Skeletal muscle tissue (tissue), 3 donors: ENCODE measurements at regions not wholly inside any gene's neighbourhood (a gene's known extent, or its start where the extent isn't known, plus 50 kb on each side); places are given as distances from the start of the nearest gene placed in this dataset.

Source experiments
- H3K27ac ChIP-seq: one replicate; pipeline ENCODE4 v1.7.0; 2013; ENCODE audit warnings: mild to moderate bottlenecking, low read depth, low read length, inconsistent platforms
- H3K27me3 ChIP-seq, 3 donors: one replicate each; pipeline ENCODE4 v1.7.0; 2013; ENCODE audit warnings: low read length in 3 of 3; ENCODE audit not compliant: control insufficient read depth in 3 of 3, insufficient read depth in 3 of 3
- H3K36me3 ChIP-seq, 3 donors: one replicate each; pipeline ENCODE4 v1.7.0; 2013; ENCODE audit warnings: low read length in 3 of 3; ENCODE audit not compliant: control insufficient read depth in 3 of 3, insufficient read depth in 3 of 3
- H3K4me1 ChIP-seq, 3 donors: one replicate each; pipeline ENCODE4 v1.7.0; 2013; ENCODE audit warnings: low read length in 3 of 3, mild to moderate bottlenecking in 3 of 3; ENCODE audit not compliant: control insufficient read depth in 3 of 3, insufficient read depth in 3 of 3
- H3K4me3 ChIP-seq, 3 donors: one replicate each; pipeline ENCODE4 v1.7.0; 2013; ENCODE audit warnings: low read length in 3 of 3
- H3K9ac ChIP-seq, 3 donors: one replicate each; pipeline ENCODE4 v1.7.0; 2013; ENCODE audit warnings: low read length in 3 of 3, mild to moderate bottlenecking in 3 of 3, moderate library complexity in 2 of 3, low read depth in 1 of 3
- H3K9me3 ChIP-seq, 3 donors: one replicate each; pipeline ENCODE4 v1.7.0; 2013; ENCODE audit warnings: low read length in 3 of 3; ENCODE audit not compliant: control insufficient read depth in 3 of 3
- donor health status: Osteomylitis.

GRCh38 chr13:76797361-76797760, 88.8 kb downstream of the KCTD12 start:
- H3K36me3 ChIP-seq, result no peaks in the 10 kb centered on the region
- H3K27ac ChIP-seq, result no peak overlapping the region
- H3K9me3 ChIP-seq, result no peaks in the 10 kb centered on the region
- H3K4me1 ChIP-seq, result peaks cover 0 to 5% (median 0%) of the 10 kb centered on the region in 3 donors
- H3K27me3 ChIP-seq, result no peaks in the 10 kb centered on the region
- no peak overlapping the region for H3K4me3 ChIP-seq
- no peak overlapping the region for H3K9ac ChIP-seq

GRCh38 chr13:76796851-76797250, 89.4 kb downstream of the KCTD12 start:
- Histone ChIP-seq H3K36me3 (no peaks in the 10 kb centered on the region), H3K27ac (no peak overlapping the region), H3K27me3 (no peaks in the 10 kb centered on the region)

GRCh38 chr13:76795701-76796695, 90.2 kb downstream of the KCTD12 start:
- Histone ChIP-seq H3K9me3 (no peaks in the 10 kb centered on the region), H3K27ac (no peak overlapping the region), H3K9ac (no peak overlapping the region), H3K4me1 (peaks cover 0 to 5% (median 3%) of the 10 kb centered on the region in 3 donors), H3K36me3 (no peaks in the 10 kb centered on the region), H3K4me3 (no peak overlapping the region), H3K27me3 (no peaks in the 10 kb centered on the region)

More at GRCh38 chr13:76796851-76797250, 89.4 kb downstream of the KCTD12 start:
- Histone ChIP-seq H3K9me3 (no peaks in the 10 kb centered on the region), H3K9ac (no peak overlapping the region), H3K4me1 (peaks cover 0 to 5% (median 0%) of the 10 kb centered on the region in 3 donors), H3K4me3 (no peak overlapping the region)

- H3K27ac ChIP-seq, result peak overlapping the region; percentile 27
- H3K4me1 ChIP-seq, result peaks cover 0 to 13% (median 4%) of the 10 kb centered on the region in 3 donors
- H3K9me3 ChIP-seq, result no peaks in the 10 kb centered on the region
- no peak overlapping the region for H3K4me3 ChIP-seq
- no peaks in the 10 kb centered on the region for H3K27me3 ChIP-seq
- H3K9ac ChIP-seq, result no peak overlapping the region
- H3K36me3 ChIP-seq, result no peaks in the 10 kb centered on the region
These were observed 93.4 kb downstream of the KCTD12 start for GRCh38 chr13:76792731-76793347.

GRCh38 chr13:76790980-76791819, 95.0 kb downstream of the KCTD12 start:
- Histone ChIP-seq H3K27ac (no peak overlapping the region), H3K4me3 (no peak overlapping the region)

GRCh38 chr13:76790526-76790925, 95.7 kb downstream of the KCTD12 start:
- Histone ChIP-seq H3K9ac (no peak overlapping the region), H3K27ac (no peak overlapping the region), H3K4me3 (no peak overlapping the region)

More at GRCh38 chr13:76790980-76791819, 95.0 kb downstream of the KCTD12 start:
- Histone ChIP-seq H3K36me3 (no peaks in the 10 kb centered on the region), H3K4me1 (peaks cover 0 to 13% (median 4%) of the 10 kb centered on the region in 3 donors), H3K9me3 (no peaks in the 10 kb centered on the region), H3K9ac (no peak overlapping the region), H3K27me3 (no peaks in the 10 kb centered on the region)

GRCh38 chr13:76783798-76784197, 102.4 kb downstream of the KCTD12 start:
- Histone ChIP-seq H3K4me3 (no peak overlapping the region), H3K9ac (no peak overlapping the region), H3K27me3 (no peaks in the 10 kb centered on the region), H3K9me3 (no peaks in the 10 kb centered on the region), H3K4me1 (no peaks in the 10 kb centered on the region), H3K27ac (no peak overlapping the region), H3K36me3 (no peaks in the 10 kb centered on the region)

More at GRCh38 chr13:76790526-76790925, 95.7 kb downstream of the KCTD12 start:
- H3K9me3 ChIP-seq, result no peaks in the 10 kb centered on the region
- H3K4me1 ChIP-seq, result peaks cover 0 to 13% (median 4%) of the 10 kb centered on the region in 3 donors
- no peaks in the 10 kb centered on the region for H3K27me3 ChIP-seq
- H3K36me3 ChIP-seq, result no peaks in the 10 kb centered on the region

- Histone ChIP-seq H3K36me3 (no peaks in the 10 kb centered on the region), H3K9me3 (no peaks in the 10 kb centered on the region), H3K27me3 (no peaks in the 10 kb centered on the region), H3K4me1 (no peaks in the 10 kb centered on the region), H3K4me3 (no peak overlapping the region), H3K27ac (no peak overlapping the region), H3K9ac (no peak overlapping the region)
These were observed 107.4 kb downstream of the KCTD12 start for GRCh38 chr13:76778853-76779252.

GRCh38 chr13:76777096-76777495, 109.1 kb downstream of the KCTD12 start:
- Histone ChIP-seq H3K36me3 (no peaks in the 10 kb centered on the region), H3K27ac (no peak overlapping the region), H3K9ac (no peak overlapping the region), H3K27me3 (no peaks in the 10 kb centered on the region), H3K4me3 (no peak overlapping the region), H3K4me1 (no peaks in the 10 kb centered on the region), H3K9me3 (no peaks in the 10 kb centered on the region)
